ENCODE measurements at regions not wholly inside any gene's neighbourhood (a gene's known extent, or its start where the extent isn't known, plus 50 kb on each side); places are given as distances from the start of the nearest gene placed in this dataset.

GRCh38 chr10:130443066-130443465 lies 306.9 kb downstream of the GLRX3 start:
- TF ChIP-seq CTCF (IDR thresholded peaks at IDR 0.05) (no peak), POLR2A (IDR thresholded peaks at IDR 0.05) (no peak)
